ENCODE measurements at regions not wholly inside any gene's neighbourhood (a gene's known extent, or its start where the extent isn't known, plus 50 kb on each side); places are given as distances from the start of the nearest gene placed in this dataset.
"Not testable (repeated sequence)": the region's sequence is repeated elsewhere in the genome, so short reads cannot be mapped to it uniquely, and the experiment has no call there.

DNA sequence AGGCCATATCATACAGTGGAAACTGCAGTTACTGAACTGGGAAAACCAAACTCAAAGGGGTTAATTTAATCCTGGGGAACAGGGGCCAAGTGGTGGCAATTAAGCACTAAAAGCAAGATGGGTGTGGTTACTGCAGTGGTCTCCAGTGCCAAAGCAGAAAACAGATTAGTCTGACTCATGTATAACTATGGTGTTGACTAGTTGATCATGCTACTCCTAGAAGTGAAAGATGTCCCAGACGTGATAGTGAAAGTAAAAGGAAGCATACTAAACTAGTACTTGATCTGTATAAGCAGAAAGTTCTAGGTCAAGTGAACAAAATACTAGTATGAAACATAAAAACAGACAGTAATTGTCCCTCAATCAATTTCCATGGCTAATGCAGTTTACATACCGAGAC lies 360.0 kb upstream of the SLITRK5 start:
- H3K4me3 ChIP-seq (ENCODE audit: low read depth, low read length) = no peak overlapping the region
- no peak for DNase-seq (ENCODE audit: low read depth)
- TF ChIP-seq CTCF (IDR thresholded peaks at IDR 0.05; ENCODE audit: insufficient read depth, low read depth, low read length, missing control alignments) = no peak

DNA sequence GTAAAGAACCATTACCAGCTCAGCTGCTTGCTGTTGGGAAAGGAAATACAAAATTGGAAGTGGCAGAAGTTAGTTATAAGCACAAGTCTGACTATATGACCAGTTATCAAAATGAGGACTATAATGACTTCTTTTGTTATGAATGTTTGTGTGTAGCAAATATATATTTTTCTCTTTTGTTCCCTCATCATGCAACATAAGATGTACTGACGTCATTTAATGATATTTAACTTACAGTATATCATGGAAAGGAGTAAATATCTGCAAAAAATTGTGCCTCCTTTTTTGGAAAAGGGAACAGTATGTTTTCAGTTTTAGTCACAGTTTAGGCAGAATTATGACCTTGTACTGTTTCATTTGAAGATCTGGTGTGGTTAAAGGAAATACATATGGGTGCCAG lies 356.3 kb upstream of the SLITRK5 start:
- DNase-seq (ENCODE audit: low read depth) = no peak
- no peak overlapping the region for H3K4me3 ChIP-seq (ENCODE audit: low read depth, low read length)
- TF ChIP-seq CTCF (IDR thresholded peaks at IDR 0.05; ENCODE audit: insufficient read depth, low read depth, low read length, missing control alignments) = no peak

- no peak for DNase-seq (ENCODE audit: low read depth)
- no peak for TF ChIP-seq CTCF (IDR thresholded peaks at IDR 0.05; ENCODE audit: insufficient read depth, low read depth, low read length, missing control alignments)
- no peak overlapping the region for H3K4me3 ChIP-seq (ENCODE audit: low read depth, low read length)
Measured at GRCh38 chr13:87322386-87322785, 348.8 kb upstream of the SLITRK5 start.

DNA sequence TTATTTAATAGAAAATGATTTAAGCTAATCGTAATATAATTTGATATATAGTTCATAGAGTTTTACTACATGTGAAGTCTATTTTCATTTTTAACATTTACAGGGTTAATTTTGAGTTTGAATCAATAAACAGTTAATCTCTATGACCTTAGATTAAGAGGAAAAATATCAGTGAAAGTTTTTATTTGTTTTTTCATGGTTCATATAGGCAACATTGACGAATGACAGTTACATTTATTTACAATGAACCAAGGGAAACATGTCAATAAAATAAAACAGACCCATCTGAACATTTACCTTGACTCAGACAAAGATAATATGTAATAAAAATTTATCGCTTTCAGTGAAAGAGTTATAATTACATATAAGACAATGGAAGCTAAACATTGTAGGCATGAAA lies 346.6 kb upstream of the SLITRK5 start:
- TF ChIP-seq CTCF (IDR thresholded peaks at IDR 0.05; ENCODE audit: insufficient read depth, low read depth, low read length, missing control alignments) = no peak
- DNase-seq (ENCODE audit: low read depth) = no peak
- no peak overlapping the region for H3K4me3 ChIP-seq (ENCODE audit: low read depth, low read length)

DNA sequence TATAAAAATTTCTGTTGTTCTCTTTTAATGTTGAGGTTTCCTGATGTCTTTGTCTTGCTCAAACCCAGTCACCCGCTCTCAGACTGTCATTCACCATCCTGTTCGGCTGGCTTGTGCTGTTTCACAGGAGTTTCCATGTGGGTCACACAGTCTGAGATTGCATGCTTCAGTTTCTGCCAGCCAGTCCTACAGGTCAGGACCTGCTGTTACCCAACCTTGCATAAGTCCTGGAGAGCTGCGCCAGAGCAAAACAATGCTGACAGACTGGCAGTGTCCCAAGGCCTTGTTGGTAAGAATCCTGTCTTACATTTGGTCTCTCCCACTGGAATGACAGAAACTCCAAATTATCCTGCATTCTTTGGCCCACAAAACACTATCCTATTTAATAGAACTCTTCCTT lies 340.0 kb upstream of the SLITRK5 start:
- TF ChIP-seq CTCF (IDR thresholded peaks at IDR 0.05; ENCODE audit: insufficient read depth, low read depth, low read length, missing control alignments) = no peak
- H3K4me3 ChIP-seq (ENCODE audit: low read depth, low read length) = no peak overlapping the region
- DNase-seq (ENCODE audit: low read depth) = no peak

GRCh38 chr13:87333599-87333998 lies 337.6 kb upstream of the SLITRK5 start:
- no peak overlapping the region for H3K4me3 ChIP-seq (ENCODE audit: low read depth, low read length)
- TF ChIP-seq CTCF (IDR thresholded peaks at IDR 0.05; ENCODE audit: insufficient read depth, low read depth, low read length, missing control alignments) = no peak
- no peak for DNase-seq (ENCODE audit: low read depth)

DNA sequence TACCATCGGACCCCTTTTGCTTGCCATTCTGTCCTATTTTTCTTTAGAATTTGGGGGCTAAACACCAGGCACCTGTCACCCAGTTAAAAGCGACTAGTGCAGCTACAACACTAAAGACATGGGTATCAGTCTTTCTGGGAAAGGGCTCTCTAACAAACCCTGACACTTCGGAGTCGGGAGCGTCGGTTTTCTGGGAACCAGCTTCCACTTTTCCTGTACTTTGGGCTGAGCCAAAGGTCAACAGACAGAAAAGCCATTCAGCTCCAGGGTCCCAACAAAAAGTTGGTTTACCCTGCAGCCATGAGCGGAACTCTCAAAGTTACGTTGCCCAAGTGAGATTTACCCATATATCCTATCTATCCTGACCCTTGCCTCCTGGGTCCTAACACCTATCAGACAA lies 337.0 kb upstream of the SLITRK5 start:
- no peak overlapping the region for H3K4me3 ChIP-seq (ENCODE audit: low read depth, low read length)
- no peak for TF ChIP-seq CTCF (IDR thresholded peaks at IDR 0.05; ENCODE audit: insufficient read depth, low read depth, low read length, missing control alignments)
- DNase-seq (ENCODE audit: low read depth) = no peak

- not testable (repeated sequence) for DNase-seq (ENCODE audit: low read depth); H3K4me3 ChIP-seq (ENCODE audit: low read depth, low read length)
Measured at GRCh38 chr13:87336346-87336889, 334.8 kb upstream of the SLITRK5 start.

Data from GM12865 (cell line).